NT2/D1 (cell line): ENCODE measurements at regions not wholly inside any gene's neighbourhood (a gene's known extent, or its start where the extent isn't known, plus 50 kb on each side); places are given as distances from the start of the nearest gene placed in this dataset.

Experiments
- DNase-seq: peaks from one replicate; pipeline ENCODE4 v3.0.0-alpha.2; 2011; ENCODE audit warnings: low read depth, low spot score
- H3K27me3 ChIP-seq: 2 replicates; pipeline ENCODE4 v1.6.0; 2011; ENCODE audit warnings: mild to moderate bottlenecking; ENCODE audit not compliant: insufficient read length, insufficient read depth
- H3K36me3 ChIP-seq: 2 replicates; pipeline ENCODE4 v1.6.1; 2011; ENCODE audit warnings: mild to moderate bottlenecking, low read length, mixed read lengths; ENCODE audit not compliant: insufficient read depth, insufficient read length
- H3K4me1 ChIP-seq: 2 replicates; pipeline ENCODE4 v1.5.1; 2011; ENCODE audit not compliant: insufficient read depth, insufficient read length
- H3K4me3 ChIP-seq: 2 replicates; pipeline ENCODE4 v1.5.1; 2011; ENCODE audit warnings: low read depth; ENCODE audit not compliant: insufficient read length
- H3K9ac ChIP-seq: 2 replicates; pipeline ENCODE4 v1.6.0; 2011; ENCODE audit warnings: low read depth; ENCODE audit not compliant: insufficient read length
- H3K9me3 ChIP-seq: 2 replicates; pipeline ENCODE4 v1.5.1; 2011; ENCODE audit warnings: mild to moderate bottlenecking, low read length; ENCODE audit not compliant: insufficient read depth
- SUZ12 ChIP-seq: IDR thresholded peaks from 2 replicates; pipeline ENCODE4 v1.6.1; 2011; ENCODE audit not compliant: insufficient read length, insufficient read depth; ENCODE audit errors: extremely low read depth
- YY1 ChIP-seq: IDR thresholded peaks from 2 replicates; pipeline ENCODE4 v1.6.1; 2011; ENCODE audit not compliant: insufficient read length, insufficient read depth
- ZNF274 ChIP-seq: IDR thresholded peaks from 2 replicates; pipeline ENCODE4 v1.6.1; 2011; ENCODE audit warnings: mild to moderate bottlenecking, low read depth, low read length

- no peak for DNase-seq
- no peak overlapping the region for H3K9ac ChIP-seq
- H3K36me3 ChIP-seq = no peaks in the 10 kb centered on the region
- H3K9me3 ChIP-seq = no peaks in the 10 kb centered on the region
- H3K27me3 ChIP-seq = no peaks in the 10 kb centered on the region
- H3K4me1 ChIP-seq = peaks cover 23% of the 10 kb centered on the region
- TF ChIP-seq SUZ12 = no peak
- TF ChIP-seq YY1 = no peak
- H3K4me3 ChIP-seq = no peak overlapping the region
Measured at GRCh38 chrX:68929332-68930150, 100.7 kb downstream of the EFNB1 start.

DNA sequence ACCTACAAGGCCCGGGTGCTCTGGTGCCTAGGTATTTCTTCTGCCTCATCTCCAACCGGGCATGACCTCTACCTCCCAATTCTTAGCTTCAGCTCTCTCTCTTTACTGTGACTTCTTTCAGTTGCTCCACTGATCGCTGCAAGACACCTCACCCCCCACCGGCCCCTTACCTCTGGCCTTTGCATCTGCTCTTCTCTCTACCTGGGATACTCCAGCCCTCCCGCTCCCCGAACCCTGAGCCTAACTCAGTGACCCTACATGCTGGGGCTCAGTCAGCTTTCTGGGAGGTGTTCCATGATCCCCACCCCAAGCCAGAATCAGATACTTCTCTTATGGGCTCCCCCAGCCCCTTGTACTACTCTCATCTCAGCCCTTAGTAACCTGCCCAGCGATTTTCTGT, 99.6 kb downstream of the EFNB1 start:
- H3K4me3 ChIP-seq = no peak overlapping the region
- H3K4me1 ChIP-seq = peaks cover 23% of the 10 kb centered on the region
- no peak for DNase-seq
- no peak for TF ChIP-seq ZNF274
- no peak for TF ChIP-seq YY1
- no peak for TF ChIP-seq SUZ12
- H3K9ac ChIP-seq = no peak overlapping the region
- H3K9me3 ChIP-seq = no peaks in the 10 kb centered on the region
- no peaks in the 10 kb centered on the region for H3K27me3 ChIP-seq
- H3K36me3 ChIP-seq = no peaks in the 10 kb centered on the region

DNA sequence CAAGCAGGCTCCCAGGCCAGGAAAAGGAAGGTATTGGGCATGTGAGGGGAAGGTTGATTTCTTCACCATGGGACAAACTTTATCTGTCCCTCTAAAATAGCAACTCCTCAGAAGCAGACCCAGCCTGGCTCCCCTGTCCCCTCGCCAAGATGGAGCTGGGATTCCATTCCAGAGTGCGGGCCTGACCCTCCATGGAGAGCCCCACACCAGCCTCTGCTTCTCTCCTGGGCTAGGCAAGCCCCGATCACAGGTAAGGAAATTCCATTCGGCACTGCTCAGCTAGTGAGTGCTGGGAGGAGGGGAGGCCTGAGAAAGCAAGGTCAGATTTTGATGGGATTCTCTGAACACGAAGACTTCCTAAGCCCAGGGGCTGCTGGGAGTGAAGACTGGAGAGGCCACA, 98.4 kb downstream of the EFNB1 start:
- H3K4me3 ChIP-seq = no peak overlapping the region
- no peaks in the 10 kb centered on the region for H3K27me3 ChIP-seq
- no peak for DNase-seq
- no peak for TF ChIP-seq SUZ12
- TF ChIP-seq YY1 = no peak
- TF ChIP-seq ZNF274 = no peak
- no peaks in the 10 kb centered on the region for H3K36me3 ChIP-seq
- peaks cover 23% of the 10 kb centered on the region for H3K4me1 ChIP-seq
- H3K9me3 ChIP-seq = no peaks in the 10 kb centered on the region
- H3K9ac ChIP-seq = no peak overlapping the region

DNA sequence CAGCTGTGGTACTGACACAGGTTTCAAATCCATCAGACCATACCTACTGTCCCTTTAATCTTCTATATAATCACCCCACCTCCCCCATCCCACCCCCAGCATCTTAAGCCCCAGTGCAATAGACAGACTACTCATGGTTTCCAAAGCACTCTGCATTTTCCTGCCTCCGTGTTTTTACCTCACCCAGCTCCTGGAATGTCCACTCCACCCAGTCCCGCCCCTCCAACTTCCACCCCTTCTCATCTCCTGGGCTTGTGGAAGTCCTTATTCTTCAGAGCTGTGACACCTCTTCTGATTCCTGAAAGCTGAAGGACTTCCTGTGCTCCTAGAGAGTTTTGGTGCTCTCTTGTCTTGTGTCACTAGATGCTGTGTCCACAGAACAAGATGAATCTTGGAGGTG, 94.3 kb downstream of the EFNB1 start:
- Histone ChIP-seq H3K4me1 (peaks cover 6% of the 10 kb centered on the region), H3K27me3 (peaks cover 2% of the 10 kb centered on the region), H3K9me3 (no peaks in the 10 kb centered on the region), H3K4me3 (no peak overlapping the region), H3K9ac (no peak overlapping the region), H3K36me3 (no peaks in the 10 kb centered on the region)
- no peak for DNase-seq
- TF ChIP-seq ZNF274 (no peak), YY1 (no peak)

DNA sequence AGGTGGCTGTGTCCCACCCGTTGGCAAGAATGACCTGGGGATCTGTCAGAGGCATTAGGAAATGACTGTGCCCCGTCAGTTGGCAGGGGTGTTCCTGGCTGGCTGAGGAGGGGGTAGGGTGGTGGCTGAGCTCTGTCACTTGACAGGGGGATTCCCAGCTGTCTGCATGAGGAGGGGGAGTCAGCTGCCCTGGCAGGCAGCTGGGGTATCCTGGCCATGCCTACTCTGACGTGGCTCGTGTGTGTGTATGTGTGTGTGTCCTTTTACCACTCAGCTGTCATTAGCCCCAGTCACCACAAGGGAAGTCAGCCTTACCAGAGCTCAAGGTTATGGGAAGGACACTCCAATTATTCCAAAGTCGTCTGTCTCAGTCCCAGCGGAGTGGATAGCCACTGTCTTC, 93.2 kb downstream of the EFNB1 start:
- TF ChIP-seq YY1 (no peak), SUZ12 (no peak), ZNF274 (no peak)
- DNase-seq = no peak

DNA sequence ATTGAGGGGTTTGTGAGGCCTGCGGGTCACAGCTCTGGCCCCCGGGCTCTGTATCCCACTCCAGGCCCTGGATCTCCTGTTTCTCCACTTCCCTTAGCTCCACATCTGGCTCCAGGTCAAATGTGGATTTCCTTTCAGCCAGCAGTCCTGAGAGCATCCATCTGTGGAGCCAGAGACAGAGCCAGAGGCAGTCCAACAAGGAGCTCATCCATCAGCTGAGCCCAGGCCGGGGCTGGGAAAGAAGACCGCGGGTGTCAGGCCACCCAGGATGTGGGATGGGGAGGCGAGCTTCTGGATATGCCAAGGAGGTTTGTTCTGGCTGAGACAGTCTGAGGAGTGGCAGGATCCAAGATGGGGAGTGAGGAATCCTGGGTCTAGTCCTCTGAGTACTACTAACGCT, 91.7 kb downstream of the EFNB1 start:
- Histone ChIP-seq H3K4me1 (no peaks in the 10 kb centered on the region), H3K9ac (no peak overlapping the region), H3K27me3 (peaks cover 2% of the 10 kb centered on the region), H3K36me3 (no peaks in the 10 kb centered on the region), H3K9me3 (no peaks in the 10 kb centered on the region), H3K4me3 (no peak overlapping the region)
- no peak for DNase-seq
- TF ChIP-seq SUZ12 (no peak), ZNF274 (no peak), YY1 (no peak)

More for the DNA sequence above, 93.2 kb downstream of the EFNB1 start:
- Histone ChIP-seq H3K4me1 (peaks cover 3% of the 10 kb centered on the region), H3K9ac (no peak overlapping the region), H3K9me3 (no peaks in the 10 kb centered on the region), H3K36me3 (no peaks in the 10 kb centered on the region), H3K27me3 (peaks cover 2% of the 10 kb centered on the region), H3K4me3 (no peak overlapping the region)

DNA sequence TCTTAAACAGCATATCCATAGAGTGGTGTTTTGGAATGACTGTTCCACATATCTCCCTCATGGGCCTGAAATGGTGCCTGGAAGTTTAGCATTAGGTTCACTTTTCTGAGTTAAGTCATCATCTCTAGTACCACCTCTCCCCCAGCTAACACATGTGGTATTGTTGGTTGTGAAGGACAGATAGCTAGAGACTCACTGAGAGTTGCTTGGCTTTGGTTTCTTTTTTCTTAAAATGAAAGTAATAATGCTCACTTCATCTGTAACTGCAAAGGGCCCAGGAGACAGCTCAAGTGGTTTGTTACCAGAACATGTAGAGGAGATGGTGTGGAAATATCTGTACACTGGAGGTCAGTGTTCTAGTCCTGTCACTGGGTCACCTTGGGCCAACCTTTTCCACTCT, 90.9 kb downstream of the EFNB1 start:
- Histone ChIP-seq H3K9me3 (no peaks in the 10 kb centered on the region), H3K4me1 (no peaks in the 10 kb centered on the region), H3K4me3 (no peak overlapping the region), H3K9ac (no peak overlapping the region), H3K36me3 (no peaks in the 10 kb centered on the region), H3K27me3 (peaks cover 2% of the 10 kb centered on the region)
- no peak for DNase-seq
- no peak for TF ChIP-seq YY1
- no peak for TF ChIP-seq ZNF274
- no peak for TF ChIP-seq SUZ12

DNA sequence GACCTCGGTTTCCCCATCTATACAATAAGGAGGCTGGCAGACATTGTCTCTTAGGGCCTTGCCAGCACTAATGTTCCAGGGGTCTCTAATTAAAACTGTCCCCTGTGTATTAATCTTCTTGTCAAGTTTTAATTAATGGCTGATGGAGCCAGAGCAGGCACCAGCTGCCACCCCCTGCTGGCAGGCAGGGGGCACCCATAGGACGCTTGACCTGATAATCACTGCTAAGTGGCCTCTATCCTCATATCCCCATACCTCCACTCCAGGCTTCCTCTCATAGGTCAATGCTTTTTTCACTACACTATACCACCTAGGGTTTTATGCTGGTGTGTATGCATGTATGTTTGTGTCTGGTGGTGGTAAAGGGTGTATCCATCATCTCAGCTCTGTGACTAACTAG, 89.4 kb downstream of the EFNB1 start:
- Histone ChIP-seq H3K27me3 (peaks cover 2% of the 10 kb centered on the region), H3K4me1 (peaks cover 6% of the 10 kb centered on the region), H3K9ac (no peak overlapping the region), H3K4me3 (no peak overlapping the region), H3K36me3 (no peaks in the 10 kb centered on the region), H3K9me3 (no peaks in the 10 kb centered on the region)
- DNase-seq = no peak
- TF ChIP-seq ZNF274 (no peak), YY1 (no peak), SUZ12 (no peak)
